Testis (tissue), 2 donors: ENCODE measurements at regions not wholly inside any gene's neighbourhood (a gene's known extent, or its start where the extent isn't known, plus 50 kb on each side); places are given as distances from the start of the nearest gene placed in this dataset.

Experiments
- DNase-seq: peaks from one replicate; pipeline ENCODE4 v3.0.0-alpha.2; 2019
- H3K27ac ChIP-seq, 2 donors: fragments of 200-600 bp; sonication (generic); one replicate each; pipeline ENCODE4 v1.5.1; 2019
- H3K27me3 ChIP-seq: fragments of 200-600 bp; sonication (generic); one replicate; pipeline ENCODE4 v1.5.1; 2019
- H3K36me3 ChIP-seq: fragments of 200-600 bp; sonication (generic); one replicate; pipeline ENCODE4 v1.5.1; 2017; ENCODE audit warnings: low read depth; ENCODE audit errors: missing control alignments
- H3K4me1 ChIP-seq: fragments of 200-600 bp; sonication (generic); one replicate; pipeline ENCODE4 v1.5.1; 2019
- H3K4me3 ChIP-seq, 2 donors: fragments of 200-600 bp; sonication (generic); one replicate each; pipeline ENCODE4 v1.5.1; 2017 to 2019
- H3K9me3 ChIP-seq: fragments of 200-600 bp; sonication (generic); one replicate; pipeline ENCODE4 v1.5.1; 2017
- POLR2A ChIP-seq: fragments of 450-650 bp; IDR thresholded peaks from one replicate; pipeline ENCODE4 v1.6.1; 2017; ENCODE audit warnings: antibody characterized with exemption, mild to moderate bottlenecking, moderate library complexity
- WGBS, 2 donors: methylation state at CpG; one replicate each; pipeline ENCODE4 v1.1.5; 2018; 5-methylcytosine and 5-hydroxymethylcytosine counted together
- intact Hi-C: fragments of 100-400 bp; cut with DNase I; formaldehyde crosslinking; loops from one replicate; pipeline ENCODE4 v1.15.1; 2023; ENCODE audit warnings: low total_unique reads
- TF ChIP-seq, protein P1 (sequence below), 3 experiments: fragments of 450-650 bp in 2 of 3; fragments of 200-600 bp in 1 of 3; sonication (generic) in 1 of 3; IDR thresholded peaks; one replicate each; pipeline ENCODE4 v1.5.1; 2016 to 2019; ENCODE audit warnings: antibody characterized with exemption in 3 of 3, mild to moderate bottlenecking in 2 of 3, moderate library complexity in 1 of 3

DNA sequence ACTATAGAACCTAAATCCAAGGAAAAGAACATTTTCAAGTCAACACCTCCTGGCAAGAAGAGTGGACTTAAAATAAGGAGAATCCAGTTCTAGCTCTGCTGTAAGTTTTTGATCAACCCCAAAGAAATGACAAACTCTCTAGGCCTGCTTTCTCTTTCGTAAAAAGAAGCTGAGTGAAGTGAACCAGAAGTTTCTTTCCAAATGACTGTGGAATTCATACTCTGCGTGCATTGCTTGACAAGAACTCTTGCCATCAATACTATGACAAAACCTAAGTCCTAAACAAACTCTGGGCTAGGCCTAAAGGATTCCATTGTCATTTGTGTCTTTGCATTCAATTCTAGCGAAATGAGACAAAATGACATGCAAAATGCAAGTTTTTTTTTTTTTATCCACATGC, 187.5 kb upstream of the SOX9 start:
- WGBS, 2 donors = 93 to 95% methylated on average over 3 of the region's 3 CpGs
- no peak for TF ChIP-seq POLR2A
- TF ChIP-seq, protein P1, sequence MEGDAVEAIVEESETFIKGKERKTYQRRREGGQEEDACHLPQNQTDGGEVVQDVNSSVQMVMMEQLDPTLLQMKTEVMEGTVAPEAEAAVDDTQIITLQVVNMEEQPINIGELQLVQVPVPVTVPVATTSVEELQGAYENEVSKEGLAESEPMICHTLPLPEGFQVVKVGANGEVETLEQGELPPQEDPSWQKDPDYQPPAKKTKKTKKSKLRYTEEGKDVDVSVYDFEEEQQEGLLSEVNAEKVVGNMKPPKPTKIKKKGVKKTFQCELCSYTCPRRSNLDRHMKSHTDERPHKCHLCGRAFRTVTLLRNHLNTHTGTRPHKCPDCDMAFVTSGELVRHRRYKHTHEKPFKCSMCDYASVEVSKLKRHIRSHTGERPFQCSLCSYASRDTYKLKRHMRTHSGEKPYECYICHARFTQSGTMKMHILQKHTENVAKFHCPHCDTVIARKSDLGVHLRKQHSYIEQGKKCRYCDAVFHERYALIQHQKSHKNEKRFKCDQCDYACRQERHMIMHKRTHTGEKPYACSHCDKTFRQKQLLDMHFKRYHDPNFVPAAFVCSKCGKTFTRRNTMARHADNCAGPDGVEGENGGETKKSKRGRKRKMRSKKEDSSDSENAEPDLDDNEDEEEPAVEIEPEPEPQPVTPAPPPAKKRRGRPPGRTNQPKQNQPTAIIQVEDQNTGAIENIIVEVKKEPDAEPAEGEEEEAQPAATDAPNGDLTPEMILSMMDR (IDR thresholded peaks at IDR 0.05) = no peak
- no peak for DNase-seq
- no peaks in the 10 kb centered on the region for H3K27me3 ChIP-seq
- H3K4me1 ChIP-seq = no peaks in the 10 kb centered on the region
- no peaks in the 10 kb centered on the region for H3K9me3 ChIP-seq
- intact Hi-C loops = no loop called here
- no peak overlapping the region for H3K27ac ChIP-seq
- H3K4me3 ChIP-seq = no peak overlapping the region
- H3K36me3 ChIP-seq = no peaks in the 10 kb centered on the region

DNA sequence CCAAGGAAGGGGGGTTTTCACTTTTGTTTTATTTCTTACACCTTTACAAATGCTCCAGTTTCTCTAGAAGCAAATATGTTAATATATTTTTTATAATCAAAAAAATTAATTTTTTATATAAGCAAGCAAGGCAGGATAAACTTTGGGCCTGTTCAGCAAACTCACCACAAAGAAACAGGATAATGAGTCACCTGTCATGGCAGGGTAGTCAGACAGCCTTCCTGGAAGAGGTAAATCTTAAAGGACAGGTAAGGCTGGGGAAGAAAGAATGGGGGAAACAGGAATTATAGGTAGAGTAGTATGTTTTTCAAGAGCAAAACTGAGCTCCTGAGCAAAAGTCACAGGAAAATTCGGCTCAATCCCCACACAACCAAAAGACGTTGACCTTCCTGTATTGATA, 186.3 kb upstream of the SOX9 start:
- Histone ChIP-seq H3K9me3 (no peaks in the 10 kb centered on the region), H3K27ac (no peak overlapping the region), H3K36me3 (no peaks in the 10 kb centered on the region), H3K27me3 (no peaks in the 10 kb centered on the region), H3K4me3 (no peak overlapping the region), H3K4me1 (no peaks in the 10 kb centered on the region)
- no peak for DNase-seq
- 91% methylated on average over 2 of the region's 2 CpGs for WGBS, 2 donors
- TF ChIP-seq, protein P1 (IDR thresholded peaks at IDR 0.05) = no peak
- TF ChIP-seq POLR2A = no peak
- intact Hi-C loops = no loop called here

DNA sequence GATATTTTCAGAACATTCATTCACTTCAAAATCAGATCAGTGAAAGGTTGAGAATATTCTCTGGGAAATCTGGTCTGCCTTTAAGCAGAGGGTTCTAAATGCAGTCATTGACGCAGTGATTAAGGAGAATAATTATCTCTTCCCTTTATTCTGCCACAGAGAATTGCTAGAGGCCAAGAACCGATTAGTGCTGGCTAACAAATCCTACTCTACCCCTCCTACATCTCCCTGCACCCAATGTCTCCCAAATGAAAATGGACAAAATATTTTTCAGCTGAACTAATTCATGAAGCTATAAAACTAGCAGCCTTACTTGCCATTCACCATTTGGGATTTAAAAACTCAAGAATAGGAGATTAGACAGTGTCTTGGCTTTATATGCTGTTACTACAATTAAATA, 185.5 kb upstream of the SOX9 start:
- no peak for DNase-seq
- no peak overlapping the region for H3K4me3 ChIP-seq
- H3K27ac ChIP-seq = no peak overlapping the region
- intact Hi-C loops = no loop called here
- whole genome bisulfite sequencing, 2 donors = 77 to 83% methylated on average over 2 of the region's 2 CpGs
- no peaks in the 10 kb centered on the region for H3K36me3 ChIP-seq
- H3K4me1 ChIP-seq = no peaks in the 10 kb centered on the region
- TF ChIP-seq, protein P1 (IDR thresholded peaks at IDR 0.05) = no peak
- TF ChIP-seq POLR2A = no peak
- no peaks in the 10 kb centered on the region for H3K27me3 ChIP-seq
- no peaks in the 10 kb centered on the region for H3K9me3 ChIP-seq

DNA sequence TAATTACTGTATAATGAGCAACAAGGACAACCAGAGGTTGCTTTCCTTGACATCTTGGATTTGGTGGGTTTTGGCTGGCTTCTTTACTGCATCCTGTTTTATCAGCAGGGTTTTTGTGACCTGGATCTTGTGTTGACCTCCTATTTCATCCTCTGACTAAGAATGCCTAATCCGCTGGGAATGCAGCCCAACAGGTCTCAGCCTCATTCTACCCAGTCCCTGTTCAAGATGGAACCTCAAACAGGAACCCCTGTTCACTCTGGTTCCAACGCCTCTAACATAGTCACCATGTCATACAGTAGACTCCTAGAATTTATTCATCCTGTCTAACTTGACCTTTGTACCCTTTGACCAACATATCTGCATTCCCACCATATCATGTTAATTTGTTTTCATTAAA, 183.8 kb upstream of the SOX9 start:
- Histone ChIP-seq H3K36me3 (no peaks in the 10 kb centered on the region), H3K9me3 (no peaks in the 10 kb centered on the region), H3K27me3 (no peaks in the 10 kb centered on the region), H3K27ac (no peak overlapping the region), H3K4me1 (no peaks in the 10 kb centered on the region), H3K4me3 (no peak overlapping the region)
- no peak for DNase-seq
- TF ChIP-seq, protein P1 (IDR thresholded peaks at IDR 0.05) = no peak
- no peak for TF ChIP-seq POLR2A
- 80% methylated on average over 2 of the region's 2 CpGs for WGBS, 2 donors
- intact Hi-C loops = no loop called here

DNA sequence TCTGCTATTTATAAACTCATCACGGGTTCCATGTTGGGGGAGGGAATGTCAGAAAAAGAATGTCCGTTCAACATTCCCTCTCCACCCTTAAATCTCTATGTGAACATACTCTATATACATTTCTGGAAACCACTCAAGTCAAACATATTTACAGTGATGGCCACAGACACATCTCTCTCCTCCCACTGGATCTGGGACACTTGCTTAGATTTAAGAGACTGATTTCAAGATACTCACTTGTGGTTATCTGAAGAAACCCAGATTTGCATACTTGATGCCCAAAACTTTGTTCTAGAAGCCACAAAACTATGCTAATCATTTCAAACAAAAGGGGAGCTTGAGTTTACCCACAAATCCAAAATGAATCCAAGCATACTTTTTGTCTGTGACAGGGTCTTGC, 182.9 kb upstream of the SOX9 start:
- H3K36me3 ChIP-seq = no peaks in the 10 kb centered on the region
- WGBS, 2 donors = 77 to 82% methylated on average over 2 of the region's 2 CpGs
- no peak overlapping the region for H3K27ac ChIP-seq
- DNase-seq = no peak
- H3K27me3 ChIP-seq = no peaks in the 10 kb centered on the region
- no peaks in the 10 kb centered on the region for H3K4me1 ChIP-seq
- TF ChIP-seq, protein P1 (IDR thresholded peaks at IDR 0.05) = no peak
- no peak for TF ChIP-seq POLR2A
- intact Hi-C loops = no loop called here
- H3K9me3 ChIP-seq = no peaks in the 10 kb centered on the region
- no peak overlapping the region for H3K4me3 ChIP-seq
